ENCODE measurements at regions not wholly inside any gene's neighbourhood (a gene's known extent, or its start where the extent isn't known, plus 50 kb on each side); places are given as distances from the start of the nearest gene placed in this dataset.

DNA sequence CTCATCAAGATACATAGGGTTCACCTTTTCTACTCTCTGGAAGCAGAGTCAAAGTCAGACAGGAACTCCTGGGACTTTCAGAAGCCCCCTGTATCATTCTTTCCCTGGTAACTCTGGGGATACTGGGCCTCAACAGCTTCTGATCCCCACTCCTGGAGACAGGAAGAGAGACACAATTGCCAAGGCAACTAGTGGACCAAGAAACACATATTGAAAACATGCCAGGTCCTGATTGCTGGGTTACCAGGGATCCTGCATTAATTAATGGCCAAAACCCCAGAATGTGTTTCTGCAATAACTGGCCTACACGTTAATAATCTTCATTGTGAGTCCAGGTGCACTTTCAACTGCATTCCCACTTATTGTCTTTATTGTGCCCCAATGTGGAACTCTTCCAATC lies 260.8 kb upstream of the POU2AF2 start:
- no peak overlapping the region for H3K9ac ChIP-seq (ENCODE audit: low read length)
- no peak overlapping the region for H3K4me2 ChIP-seq (ENCODE audit: low read depth, low read length)
- H3K4me1 ChIP-seq (ENCODE audit: low read length), result no peaks in the 10 kb centered on the region
- no peaks in the 10 kb centered on the region for H3K9me3 ChIP-seq (replicated peaks; ENCODE audit: insufficient read depth, low read length)
- no peaks in the 10 kb centered on the region for H4K20me1 ChIP-seq (ENCODE audit: insufficient read depth, low read length)
- H3K79me2 ChIP-seq (ENCODE audit: low read length), result no peaks in the 10 kb centered on the region
- H3K27me3 ChIP-seq (replicated peaks; ENCODE audit: insufficient read depth, low read length), result no peaks in the 10 kb centered on the region
- TF ChIP-seq EZH2phosphoT487 (IDR thresholded peaks at IDR 0.05; ENCODE audit: low read length) (no peak), EZH2 (optimal IDR thresholded peaks at IDR 0.05; ENCODE audit: low read depth, low read length) (no peak)
- TF ChIP-seq, protein P1, sequence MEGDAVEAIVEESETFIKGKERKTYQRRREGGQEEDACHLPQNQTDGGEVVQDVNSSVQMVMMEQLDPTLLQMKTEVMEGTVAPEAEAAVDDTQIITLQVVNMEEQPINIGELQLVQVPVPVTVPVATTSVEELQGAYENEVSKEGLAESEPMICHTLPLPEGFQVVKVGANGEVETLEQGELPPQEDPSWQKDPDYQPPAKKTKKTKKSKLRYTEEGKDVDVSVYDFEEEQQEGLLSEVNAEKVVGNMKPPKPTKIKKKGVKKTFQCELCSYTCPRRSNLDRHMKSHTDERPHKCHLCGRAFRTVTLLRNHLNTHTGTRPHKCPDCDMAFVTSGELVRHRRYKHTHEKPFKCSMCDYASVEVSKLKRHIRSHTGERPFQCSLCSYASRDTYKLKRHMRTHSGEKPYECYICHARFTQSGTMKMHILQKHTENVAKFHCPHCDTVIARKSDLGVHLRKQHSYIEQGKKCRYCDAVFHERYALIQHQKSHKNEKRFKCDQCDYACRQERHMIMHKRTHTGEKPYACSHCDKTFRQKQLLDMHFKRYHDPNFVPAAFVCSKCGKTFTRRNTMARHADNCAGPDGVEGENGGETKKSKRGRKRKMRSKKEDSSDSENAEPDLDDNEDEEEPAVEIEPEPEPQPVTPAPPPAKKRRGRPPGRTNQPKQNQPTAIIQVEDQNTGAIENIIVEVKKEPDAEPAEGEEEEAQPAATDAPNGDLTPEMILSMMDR (IDR thresholded peaks at IDR 0.05; ENCODE audit: low read length), result no peak
- H3F3A ChIP-seq (ENCODE audit: insufficient read depth, low read length), result no peaks in the 10 kb centered on the region
- no peak for DNase-seq
- no peaks in the 10 kb centered on the region for H3K9me2 ChIP-seq (replicated peaks; ENCODE audit: insufficient read depth, low read length)
- no peaks in the 10 kb centered on the region for H3K36me3 ChIP-seq (replicated peaks; ENCODE audit: insufficient read depth, low read length)
- no peak overlapping the region for H2AFZ ChIP-seq (ENCODE audit: low read length)
- H3K4me3 ChIP-seq (ENCODE audit: low read length), result no peak overlapping the region
- H3K27ac ChIP-seq (ENCODE audit: low read length), result no peak overlapping the region

- Histone ChIP-seq H3K9me2 (replicated peaks; ENCODE audit: insufficient read depth, low read length) (no peaks in the 10 kb centered on the region), H3K27ac (ENCODE audit: low read length) (no peak overlapping the region), H3K79me2 (ENCODE audit: low read length) (no peaks in the 10 kb centered on the region), H3F3A (ENCODE audit: insufficient read depth, low read length) (no peaks in the 10 kb centered on the region), H4K20me1 (ENCODE audit: insufficient read depth, low read length) (no peaks in the 10 kb centered on the region), H3K36me3 (replicated peaks; ENCODE audit: insufficient read depth, low read length) (no peaks in the 10 kb centered on the region), H3K4me3 (ENCODE audit: low read length) (no peak overlapping the region), H3K27me3 (replicated peaks; ENCODE audit: insufficient read depth, low read length) (no peaks in the 10 kb centered on the region), H3K4me1 (ENCODE audit: low read length) (no peaks in the 10 kb centered on the region), H3K4me2 (ENCODE audit: low read depth, low read length) (no peak overlapping the region), H2AFZ (ENCODE audit: low read length) (no peak overlapping the region), H3K9me3 (replicated peaks; ENCODE audit: insufficient read depth, low read length) (no peaks in the 10 kb centered on the region), H3K9ac (ENCODE audit: low read length) (no peak overlapping the region)
- DNase-seq, result no peak
- no peak for TF ChIP-seq EZH2 (optimal IDR thresholded peaks at IDR 0.05; ENCODE audit: low read depth, low read length)
- no peak for TF ChIP-seq EZH2phosphoT487 (IDR thresholded peaks at IDR 0.05; ENCODE audit: low read length)
- TF ChIP-seq, protein P1 (IDR thresholded peaks at IDR 0.05; ENCODE audit: low read length), result no peak
These were observed 261.4 kb upstream of the POU2AF2 start for GRCh38 chr11:110984147-110984546.

DNA sequence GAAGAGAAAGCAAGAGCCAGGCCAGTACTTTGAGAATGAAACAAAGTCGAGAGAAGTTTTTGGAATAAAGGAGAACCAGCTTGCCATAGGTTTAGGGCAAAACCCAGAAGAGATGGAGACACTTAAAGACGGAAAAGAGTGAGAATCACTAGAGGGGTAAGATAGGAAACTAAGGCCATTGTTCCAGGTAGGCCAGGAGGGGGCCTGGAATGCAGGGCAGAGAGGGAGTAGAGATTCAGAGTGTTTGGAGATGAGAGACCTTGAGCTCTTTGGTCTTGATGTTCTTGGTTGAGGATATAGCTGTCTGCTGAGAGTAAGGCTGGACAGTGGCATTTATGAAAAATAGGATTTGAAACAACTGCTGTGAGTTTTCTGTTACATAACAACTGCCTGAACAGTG lies 263.3 kb upstream of the POU2AF2 start:
- H3K27me3 ChIP-seq (replicated peaks; ENCODE audit: insufficient read depth, low read length), result no peaks in the 10 kb centered on the region
- H3K4me1 ChIP-seq (ENCODE audit: low read length), result no peaks in the 10 kb centered on the region
- H3K9ac ChIP-seq (ENCODE audit: low read length), result no peak overlapping the region
- H4K20me1 ChIP-seq (ENCODE audit: insufficient read depth, low read length), result no peaks in the 10 kb centered on the region
- no peaks in the 10 kb centered on the region for H3F3A ChIP-seq (ENCODE audit: insufficient read depth, low read length)
- H2AFZ ChIP-seq (ENCODE audit: low read length), result no peak overlapping the region
- no peaks in the 10 kb centered on the region for H3K9me3 ChIP-seq (replicated peaks; ENCODE audit: insufficient read depth, low read length)
- no peaks in the 10 kb centered on the region for H3K9me2 ChIP-seq (replicated peaks; ENCODE audit: insufficient read depth, low read length)
- H3K27ac ChIP-seq (ENCODE audit: low read length), result no peak overlapping the region
- no peaks in the 10 kb centered on the region for H3K36me3 ChIP-seq (replicated peaks; ENCODE audit: insufficient read depth, low read length)
- no peak for DNase-seq
- TF ChIP-seq EZH2phosphoT487 (IDR thresholded peaks at IDR 0.05; ENCODE audit: low read length), result no peak
- TF ChIP-seq, protein P1 (IDR thresholded peaks at IDR 0.05; ENCODE audit: low read length), result no peak
- TF ChIP-seq EZH2 (optimal IDR thresholded peaks at IDR 0.05; ENCODE audit: low read depth, low read length), result no peak
- H3K4me2 ChIP-seq (ENCODE audit: low read depth, low read length), result no peak overlapping the region
- no peaks in the 10 kb centered on the region for H3K79me2 ChIP-seq (ENCODE audit: low read length)
- no peak overlapping the region for H3K4me3 ChIP-seq (ENCODE audit: low read length)

Measured in MM.1S (cell line).